Stimulated activated naive CD8-positive, alpha-beta T cell treated with anti-CD3 and anti-CD28 coated beads, Interleukin-15, Interleukin-2, amounts not matched to agents 100 ng/mL and 50 ng/mL, for 24 hours (primary cell): ENCODE measurements at regions not wholly inside any gene's neighbourhood (a gene's known extent, or its start where the extent isn't known, plus 50 kb on each side); places are given as distances from the start of the nearest gene placed in this dataset.

Experiments used
- H3K27ac Mint-ChIP-seq: one replicate; pipeline ENCODE4 v1.8.0; 2021; ENCODE audit warnings: mild to moderate bottlenecking, mixed read lengths
- H3K27me3 Mint-ChIP-seq: one replicate; pipeline ENCODE4 v1.8.0; 2021; ENCODE audit warnings: mixed read lengths
- H3K36me3 Mint-ChIP-seq: one replicate; pipeline ENCODE4 v1.8.0; 2021; ENCODE audit warnings: low read depth, mixed read lengths
- H3K4me1 Mint-ChIP-seq: one replicate; pipeline ENCODE4 v1.8.0; 2021; ENCODE audit warnings: low read depth, mixed read lengths
- H3K4me3 Mint-ChIP-seq: one replicate; pipeline ENCODE4 v1.8.0; 2021; ENCODE audit warnings: mild to moderate bottlenecking, mixed read lengths
- H3K9me3 Mint-ChIP-seq: one replicate; pipeline ENCODE4 v1.8.0; 2021; ENCODE audit warnings: mixed read lengths

DNA sequence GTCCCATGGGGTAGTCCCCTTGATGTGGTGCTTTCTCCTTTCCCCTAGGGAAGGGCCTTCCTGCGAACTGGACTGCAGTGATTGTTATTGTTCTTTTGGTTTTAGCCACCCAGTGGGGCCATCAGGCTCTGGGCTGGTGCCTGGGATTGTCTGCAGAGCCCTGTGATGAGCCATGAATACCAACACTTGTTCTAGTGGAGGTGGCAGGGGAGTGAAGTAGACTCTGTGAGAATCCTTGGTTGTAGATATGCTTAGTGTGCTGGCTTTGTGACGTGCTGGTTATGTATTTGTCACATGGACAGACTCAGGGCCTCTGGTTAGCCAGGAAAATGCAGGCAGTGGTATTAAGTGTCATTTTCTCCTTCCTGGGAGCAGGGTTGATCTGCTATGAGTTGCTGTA is 51.8 kb upstream of the NDUFB4 start:
- H3K27me3 Mint-ChIP-seq = peaks cover 10% of the 10 kb centered on the region

DNA sequence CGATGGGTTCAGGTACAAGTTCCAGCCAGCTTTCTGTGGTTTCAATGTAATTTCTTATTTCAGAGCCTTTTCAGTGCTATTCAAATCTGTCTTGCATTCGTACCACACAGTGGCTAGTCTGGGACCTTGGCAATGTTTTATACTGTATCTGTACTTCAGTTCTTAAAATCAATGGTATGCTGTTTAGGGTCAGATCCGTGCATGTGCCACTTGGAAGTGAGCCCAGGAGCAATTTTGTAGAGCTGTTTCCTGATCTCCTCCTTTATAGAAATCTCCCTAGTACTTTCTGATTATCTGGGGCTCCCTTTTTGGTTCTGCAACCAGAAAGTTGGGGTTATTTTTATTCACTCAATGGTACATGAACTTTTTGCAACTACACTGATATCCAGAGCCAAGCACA is 59.5 kb upstream of the NDUFB4 start:
- H3K27me3 Mint-ChIP-seq = peaks cover 38% of the 10 kb centered on the region
- no peak overlapping the region for H3K27ac Mint-ChIP-seq
- H3K4me1 Mint-ChIP-seq = no peaks in the 10 kb centered on the region
- no peak overlapping the region for H3K4me3 Mint-ChIP-seq
- no peaks in the 10 kb centered on the region for H3K36me3 Mint-ChIP-seq
- peaks cover 14% of the 10 kb centered on the region for H3K9me3 Mint-ChIP-seq

More for the DNA sequence above, 51.8 kb upstream of the NDUFB4 start:
- Mint-ChIP-seq H3K4me3 (no peak overlapping the region), H3K4me1 (no peaks in the 10 kb centered on the region), H3K9me3 (peaks cover 21% of the 10 kb centered on the region), H3K27ac (no peak overlapping the region), H3K36me3 (no peaks in the 10 kb centered on the region)

DNA sequence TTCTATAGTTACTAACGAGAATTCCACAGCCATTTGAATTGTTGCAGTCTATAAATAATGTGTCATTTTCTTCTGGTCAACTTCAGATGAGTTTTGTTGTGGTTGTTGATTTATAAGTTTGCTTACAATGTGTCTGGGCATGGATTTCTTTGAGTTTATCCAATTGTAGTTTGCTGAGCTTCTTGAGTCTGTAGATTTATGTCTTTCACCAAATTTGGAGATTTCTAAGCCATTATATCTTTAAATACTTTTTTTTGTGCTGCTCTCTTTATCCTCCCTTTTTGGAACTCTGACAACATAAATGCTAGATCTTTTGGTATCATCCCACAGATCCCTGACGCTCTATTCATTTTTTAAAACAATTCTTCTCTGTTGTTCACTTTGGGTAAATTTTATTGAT is 63.2 kb upstream of the NDUFB4 start:
- Mint-ChIP-seq H3K27me3 (peaks cover 31% of the 10 kb centered on the region), H3K9me3 (peaks cover 4% of the 10 kb centered on the region), H3K4me1 (no peaks in the 10 kb centered on the region), H3K4me3 (no peak overlapping the region), H3K27ac (no peak overlapping the region), H3K36me3 (no peaks in the 10 kb centered on the region)

DNA sequence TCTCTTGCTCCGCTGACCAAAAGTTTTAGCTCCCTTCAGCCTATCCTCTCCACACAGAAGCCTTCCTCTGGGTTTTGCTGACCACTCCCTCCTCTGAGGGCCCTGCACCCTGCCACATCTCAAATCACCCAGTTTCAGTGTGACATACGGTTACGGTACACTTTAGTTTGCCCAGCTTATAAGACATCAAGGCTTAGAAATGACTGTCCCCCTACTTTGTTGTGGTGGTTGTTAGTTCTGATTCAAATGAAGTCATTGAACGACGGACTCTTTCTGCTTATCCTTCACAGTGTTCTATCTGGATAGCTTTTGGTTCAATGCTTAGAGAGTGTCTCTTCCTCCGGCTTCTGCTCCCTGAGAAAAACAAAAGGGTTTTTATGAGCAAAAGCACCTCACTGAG is 68.0 kb upstream of the NDUFB4 start:
- peaks cover 5% of the 10 kb centered on the region for H3K27me3 Mint-ChIP-seq
- no peaks in the 10 kb centered on the region for H3K36me3 Mint-ChIP-seq
- no peaks in the 10 kb centered on the region for H3K4me1 Mint-ChIP-seq
- no peak overlapping the region for H3K4me3 Mint-ChIP-seq
- no peaks in the 10 kb centered on the region for H3K9me3 Mint-ChIP-seq
- peak overlapping the region; percentile 38 for H3K27ac Mint-ChIP-seq

DNA sequence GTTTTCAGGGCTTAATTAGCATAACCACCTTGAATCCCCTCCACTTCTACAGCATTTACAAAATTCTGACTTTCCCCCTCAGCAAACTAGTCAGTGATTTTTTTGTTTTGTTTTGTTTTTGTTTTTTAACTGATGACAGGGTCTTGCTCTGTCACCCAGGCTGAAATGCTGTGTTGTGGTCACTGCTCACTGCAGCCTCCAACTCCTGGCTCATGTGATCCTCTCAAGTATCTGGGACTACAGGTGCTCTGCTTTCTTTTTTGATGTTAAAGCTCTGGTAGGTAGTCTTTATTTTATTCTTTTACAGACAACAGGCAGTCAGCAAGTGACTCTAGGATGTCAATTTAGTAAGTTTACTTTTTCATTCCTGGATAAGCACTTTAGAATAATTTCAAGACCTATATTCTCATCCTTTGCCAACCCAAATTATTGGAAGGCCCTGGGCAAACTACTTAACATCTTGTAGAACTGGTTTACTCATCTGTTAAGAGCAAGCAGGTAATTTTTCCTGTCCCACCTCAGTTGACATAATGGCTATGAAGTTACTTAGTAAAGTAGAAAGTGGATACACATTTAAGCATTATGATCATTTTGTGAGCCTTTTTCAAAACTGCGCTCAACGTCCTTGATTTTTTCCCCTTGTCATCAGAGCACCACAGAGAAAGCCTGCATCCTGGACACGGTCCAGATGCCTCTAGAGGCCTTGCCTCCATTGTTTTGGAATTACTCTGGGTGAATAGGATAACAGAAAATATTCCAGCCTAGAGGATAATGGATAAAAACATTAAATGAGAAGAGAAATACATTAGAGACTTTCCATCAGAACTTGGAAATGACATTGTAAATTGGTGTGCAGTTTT is 69.9 kb upstream of the NDUFB4 start:
- Mint-ChIP-seq H3K27me3 (peaks cover 6% of the 10 kb centered on the region), H3K4me3 (no peak overlapping the region), H3K27ac (no peak overlapping the region), H3K36me3 (no peaks in the 10 kb centered on the region), H3K9me3 (no peaks in the 10 kb centered on the region), H3K4me1 (no peaks in the 10 kb centered on the region)

DNA sequence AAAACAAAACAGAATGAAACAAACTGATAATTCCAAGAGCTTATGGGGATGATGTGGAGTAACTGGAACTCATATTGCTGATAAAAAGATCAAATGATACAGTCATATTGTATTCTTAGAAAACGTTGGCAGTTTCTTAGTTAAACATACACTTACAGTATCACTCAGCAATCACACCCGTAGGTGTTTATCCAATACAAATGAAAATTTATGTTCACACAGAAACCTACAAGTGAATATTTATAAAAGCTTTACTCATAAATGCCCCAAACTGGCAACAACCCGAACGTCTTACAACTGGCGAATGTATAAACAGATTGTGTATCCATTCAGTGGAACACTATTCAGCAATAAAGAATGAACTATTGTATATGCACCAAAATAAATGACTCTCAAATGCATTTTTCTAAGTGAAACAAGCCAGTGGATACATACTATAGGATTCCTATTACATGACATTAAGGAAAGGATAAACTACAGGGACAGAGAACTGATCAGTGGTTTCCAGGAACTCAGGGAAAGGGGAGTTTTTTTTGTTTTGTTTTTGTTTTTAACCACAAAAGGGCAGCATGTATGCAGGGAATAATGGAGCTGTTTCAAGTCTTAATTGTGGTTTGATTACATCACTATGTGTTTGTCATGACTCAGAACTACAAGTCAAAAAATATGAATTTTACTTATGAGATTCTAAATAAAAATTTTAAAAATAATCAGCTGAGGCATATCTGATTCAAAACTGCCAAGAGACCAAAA is 71.8 kb upstream of the NDUFB4 start:
- Mint-ChIP-seq H3K27ac (no peak overlapping the region), H3K9me3 (no peaks in the 10 kb centered on the region), H3K27me3 (peaks cover 6% of the 10 kb centered on the region), H3K4me3 (no peak overlapping the region), H3K4me1 (no peaks in the 10 kb centered on the region), H3K36me3 (no peaks in the 10 kb centered on the region)

DNA sequence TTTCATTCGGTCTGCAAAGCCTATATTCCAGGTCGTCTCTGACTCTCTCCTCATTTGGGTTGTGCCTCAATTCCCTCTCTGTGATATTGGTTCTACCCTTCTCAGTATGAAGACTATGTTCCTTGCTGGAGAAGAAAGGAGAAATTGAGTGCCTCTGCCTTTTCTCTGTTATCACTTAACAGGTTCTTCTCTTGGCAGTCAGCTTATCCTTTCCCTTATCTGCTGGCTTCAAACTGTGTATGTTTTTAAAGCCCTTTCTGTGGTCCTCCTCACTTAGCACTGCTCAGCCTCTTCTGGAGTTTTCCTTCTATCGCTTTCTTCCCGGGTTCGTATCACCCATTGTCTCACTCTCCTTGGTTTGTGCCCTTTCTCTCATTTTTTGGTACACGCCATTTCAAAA is 65.3 kb upstream of the FSTL1 start:
- Mint-ChIP-seq H3K4me1 (no peaks in the 10 kb centered on the region), H3K27me3 (peaks cover 17% of the 10 kb centered on the region), H3K36me3 (no peaks in the 10 kb centered on the region), H3K9me3 (no peaks in the 10 kb centered on the region), H3K4me3 (no peak overlapping the region), H3K27ac (no peak overlapping the region)

DNA sequence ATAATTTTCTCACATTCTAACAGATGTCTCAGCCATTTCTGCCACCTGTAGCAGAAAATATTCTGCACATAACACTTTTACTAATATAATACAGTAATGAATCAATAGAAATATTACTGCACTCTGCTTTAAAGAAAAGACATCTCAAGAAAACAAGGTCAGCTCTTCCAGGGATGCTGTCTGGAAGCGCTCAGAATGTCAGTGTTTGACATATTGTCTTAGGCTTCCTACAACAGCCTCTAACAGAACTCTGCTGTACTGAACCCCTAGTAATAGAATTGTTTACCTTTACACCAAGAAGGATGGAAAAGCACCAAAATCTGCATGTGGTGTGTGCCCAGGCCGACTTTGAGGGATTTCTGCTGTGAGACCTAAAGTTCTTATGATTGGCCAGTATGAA is 61.9 kb upstream of the FSTL1 start:
- Mint-ChIP-seq H3K4me3 (no peak overlapping the region), H3K27me3 (peaks cover 18% of the 10 kb centered on the region), H3K27ac (no peak overlapping the region), H3K36me3 (no peaks in the 10 kb centered on the region), H3K4me1 (no peaks in the 10 kb centered on the region), H3K9me3 (no peaks in the 10 kb centered on the region)

DNA sequence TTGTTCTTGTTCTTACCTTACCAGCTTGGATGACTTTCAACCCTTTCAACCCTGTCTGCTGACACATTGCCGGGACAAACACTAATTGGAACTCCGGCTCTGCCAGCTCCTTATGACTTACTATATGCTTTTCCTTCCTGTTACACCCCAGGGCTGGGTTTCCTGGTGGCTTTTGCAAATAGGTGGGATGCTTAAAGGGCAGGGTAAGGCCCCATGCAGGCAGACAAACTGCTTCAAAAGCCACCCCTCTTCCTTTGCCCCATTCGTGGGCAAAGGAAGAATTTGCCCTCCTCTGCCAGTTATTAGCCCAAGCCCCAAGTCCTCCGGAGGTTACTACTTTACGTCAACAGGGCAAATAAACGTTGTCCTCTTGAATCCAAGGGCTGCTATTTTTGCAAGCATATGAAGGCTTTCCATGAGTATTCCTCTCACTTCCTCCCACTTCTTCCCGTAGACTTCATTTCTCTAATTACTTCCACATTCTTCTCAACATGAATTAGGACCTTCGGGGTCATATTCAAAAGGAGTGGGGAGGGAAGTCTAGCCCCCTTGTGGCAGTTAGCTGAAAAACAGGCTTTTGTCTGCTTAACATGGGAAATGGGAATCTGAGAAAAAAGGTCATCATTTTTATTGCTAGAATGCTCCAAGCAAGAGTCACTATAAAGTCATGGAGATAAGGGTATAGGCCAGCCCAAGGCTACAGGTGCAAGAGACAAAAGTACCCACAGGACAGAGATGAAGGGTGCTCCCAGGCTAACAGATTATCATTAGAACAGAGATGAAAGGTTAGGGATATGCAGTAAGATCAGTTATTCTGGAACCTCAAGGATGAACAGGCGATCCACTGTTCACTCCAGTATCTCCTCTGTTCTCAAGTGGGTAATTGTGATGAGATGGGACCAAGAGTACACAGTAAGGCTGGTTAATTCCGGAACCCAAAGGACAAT is 56.3 kb upstream of the FSTL1 start:
- H3K4me3 Mint-ChIP-seq = no peak overlapping the region
- H3K36me3 Mint-ChIP-seq = no peaks in the 10 kb centered on the region
- no peaks in the 10 kb centered on the region for H3K9me3 Mint-ChIP-seq
- peaks cover 22% of the 10 kb centered on the region for H3K27me3 Mint-ChIP-seq
- no peak overlapping the region for H3K27ac Mint-ChIP-seq
- no peaks in the 10 kb centered on the region for H3K4me1 Mint-ChIP-seq

DNA sequence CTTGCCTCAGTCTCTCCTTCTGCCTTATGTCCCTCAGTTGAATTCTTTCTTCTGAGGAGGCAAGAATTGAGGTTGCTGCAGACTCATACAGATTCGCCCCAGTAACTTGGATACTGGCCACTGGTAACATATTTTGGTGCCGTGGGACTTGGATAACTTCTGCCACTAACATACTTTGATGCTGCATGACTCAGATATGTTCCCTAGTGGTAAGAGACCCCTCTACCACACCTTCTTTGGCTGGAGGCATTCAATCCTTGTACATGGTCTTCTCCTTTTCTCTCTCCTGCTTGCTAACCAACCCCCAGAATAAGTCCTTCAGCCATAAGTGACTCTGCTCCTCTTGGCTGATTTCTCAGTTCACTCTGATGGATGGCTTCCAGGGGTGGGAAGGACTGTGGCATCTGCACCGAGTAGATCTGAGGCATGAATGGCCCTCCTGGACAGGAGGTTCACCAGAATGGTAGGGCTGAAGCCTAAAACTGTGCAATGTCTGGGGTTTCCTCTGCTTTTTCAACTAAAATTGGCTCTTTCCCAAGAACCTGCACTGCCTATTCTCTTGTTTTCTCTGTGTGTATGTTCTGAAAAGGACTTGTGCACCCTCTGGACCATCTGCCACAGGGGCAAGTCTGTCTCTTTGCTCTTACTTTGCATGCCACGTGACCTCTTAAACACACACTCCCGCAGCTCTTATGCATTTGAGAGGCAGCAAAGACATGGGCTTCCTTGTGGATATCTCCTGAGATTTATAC is 55.5 kb upstream of the FSTL1 start:
- no peaks in the 10 kb centered on the region for H3K9me3 Mint-ChIP-seq
- H3K4me3 Mint-ChIP-seq = no peak overlapping the region
- no peak overlapping the region for H3K27ac Mint-ChIP-seq
- H3K36me3 Mint-ChIP-seq = no peaks in the 10 kb centered on the region
- H3K27me3 Mint-ChIP-seq = peaks cover 21% of the 10 kb centered on the region
- H3K4me1 Mint-ChIP-seq = no peaks in the 10 kb centered on the region

DNA sequence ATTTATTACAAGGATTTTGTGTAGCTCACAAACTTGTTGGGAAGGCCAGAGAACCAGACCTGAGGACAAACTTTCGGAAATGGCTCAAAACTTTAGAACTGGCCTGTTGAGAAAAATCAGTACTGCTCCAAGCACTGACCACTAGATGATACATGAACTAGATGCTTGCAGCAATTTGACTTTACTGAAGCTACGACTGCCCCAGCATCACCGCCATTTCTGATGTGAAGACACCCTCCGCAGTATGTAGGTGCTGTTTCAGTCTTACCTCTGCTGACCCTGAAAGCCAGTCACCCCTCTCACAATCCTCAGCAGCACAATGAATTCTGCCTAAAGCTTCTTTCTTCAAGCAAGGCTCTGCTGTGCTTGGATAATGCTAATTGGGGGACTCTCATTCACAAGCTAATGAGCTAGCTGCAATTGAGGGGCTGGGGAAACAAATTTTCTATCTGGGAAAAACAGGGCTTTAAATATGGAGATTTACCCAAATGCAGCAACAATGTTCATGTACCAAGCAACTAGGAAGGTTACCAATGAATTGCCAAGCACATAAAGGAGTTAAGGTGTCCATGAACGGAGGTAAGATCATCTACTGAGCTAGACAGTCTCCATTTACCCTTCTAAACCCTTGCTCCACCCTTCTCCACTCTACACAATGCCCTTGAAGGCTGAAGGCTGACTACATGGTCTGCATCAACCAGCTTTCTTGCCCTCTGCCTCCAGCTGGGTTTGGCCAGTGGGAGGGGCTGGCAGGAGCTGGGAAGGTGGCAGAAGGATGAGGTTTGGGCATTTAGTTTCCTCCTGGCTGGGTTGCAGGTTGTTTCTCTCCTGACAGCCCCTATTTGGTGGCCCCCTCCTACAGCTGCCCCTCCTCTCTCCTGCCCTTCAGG is 53.2 kb upstream of the FSTL1 start:
- H3K9me3 Mint-ChIP-seq = no peaks in the 10 kb centered on the region
- H3K4me3 Mint-ChIP-seq = no peak overlapping the region
- H3K36me3 Mint-ChIP-seq = no peaks in the 10 kb centered on the region
- H3K27me3 Mint-ChIP-seq = peaks cover 18% of the 10 kb centered on the region
- H3K4me1 Mint-ChIP-seq = no peaks in the 10 kb centered on the region
- H3K27ac Mint-ChIP-seq = no peak overlapping the region

DNA sequence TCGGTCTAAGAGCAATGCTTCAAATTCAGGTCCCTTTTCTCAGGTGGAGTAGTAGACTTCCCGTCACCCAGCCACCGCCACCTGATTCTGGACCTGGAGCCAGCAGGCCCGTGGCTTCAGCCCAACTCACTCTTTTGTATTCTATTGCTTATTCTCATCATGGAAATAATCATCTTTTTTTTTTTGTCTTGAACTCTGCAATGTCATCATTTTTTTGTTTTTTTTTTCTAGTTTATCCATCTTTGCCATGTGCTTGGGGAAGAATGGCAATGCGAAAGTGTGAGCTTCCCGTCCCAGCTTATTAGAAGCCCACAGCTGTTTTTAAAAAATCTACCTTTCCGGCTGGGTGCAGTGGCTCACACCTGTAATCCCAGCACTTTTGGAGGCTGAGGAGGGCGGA is 51.3 kb upstream of the FSTL1 start:
- Mint-ChIP-seq H3K4me3 (no peak overlapping the region), H3K27me3 (peaks cover 10% of the 10 kb centered on the region), H3K36me3 (no peaks in the 10 kb centered on the region), H3K9me3 (no peaks in the 10 kb centered on the region), H3K27ac (no peak overlapping the region), H3K4me1 (no peaks in the 10 kb centered on the region)
